Astrocyte (in vitro differentiated cells and primary cell): ENCODE measurements at regions not wholly inside any gene's neighbourhood (a gene's known extent, or its start where the extent isn't known, plus 50 kb on each side); places are given as distances from the start of the nearest gene placed in this dataset.

ENCODE experiments used
- DNase-seq: peaks from one replicate; pipeline ENCODE4 v3.0.0-alpha.2; 2010; ENCODE audit warnings: low read depth
- FAIRE-seq: peaks from 2 replicates; lab custom pipeline; 2011; peaks lifted over from hg19 to GRCh38; lab: Jason Lieb, UNC
- H2AFZ ChIP-seq: 2 replicates; pipeline ENCODE4 v1.6.0; 2012; ENCODE audit warnings: low read depth, low read length, inconsistent platforms
- H3K27ac ChIP-seq: 2 replicates; pipeline ENCODE4 v1.5.1; 2011; ENCODE audit warnings: low read depth, low read length, inconsistent platforms
- H3K27me3 ChIP-seq: 2 replicates; pipeline ENCODE4 v1.6.0; 2011; ENCODE audit warnings: low read length, inconsistent platforms; ENCODE audit not compliant: insufficient read depth
- H3K36me3 ChIP-seq: 2 replicates; pipeline ENCODE4 v1.5.1; 2011; ENCODE audit warnings: low read length, inconsistent platforms; ENCODE audit not compliant: insufficient read depth
- H3K4me1 ChIP-seq: 2 replicates; pipeline ENCODE4 v1.5.1; 2011; ENCODE audit warnings: low read length, inconsistent platforms; ENCODE audit not compliant: insufficient read depth
- H3K4me2 ChIP-seq: 2 replicates; pipeline ENCODE4 v1.6.0; 2012; ENCODE audit warnings: low read length, inconsistent platforms
- H3K4me3 ChIP-seq: 2 replicates; pipeline ENCODE4 v1.5.1; 2011; ENCODE audit warnings: low read depth, mild to moderate bottlenecking, low read length, inconsistent platforms; ENCODE audit not compliant: insufficient read depth
- H3K79me2 ChIP-seq: 2 replicates; pipeline ENCODE4 v1.6.0; 2012; ENCODE audit warnings: mild to moderate bottlenecking, low read length, inconsistent platforms; ENCODE audit not compliant: insufficient read depth
- H3K9ac ChIP-seq: 2 replicates; pipeline ENCODE4 v1.6.0; 2012; ENCODE audit warnings: mild to moderate bottlenecking, low read length, inconsistent platforms
- H3K9me3 ChIP-seq: 2 replicates; pipeline ENCODE4 v1.5.1; 2012; ENCODE audit warnings: low read depth, mild to moderate bottlenecking, low read length, inconsistent platforms; ENCODE audit not compliant: insufficient read depth
- H4K20me1 ChIP-seq: 2 replicates; pipeline ENCODE4 v1.6.0; 2012; ENCODE audit warnings: low read length, inconsistent platforms; ENCODE audit not compliant: insufficient read depth
- H3K27ac Mint-ChIP-seq: one replicate; pipeline ENCODE4 v1.8.0; 2021; ENCODE audit warnings: mild to moderate bottlenecking, mixed read lengths; ENCODE audit not compliant: unreplicated experiment
- H3K27me3 Mint-ChIP-seq: one replicate; pipeline ENCODE4 v1.8.0; 2021; ENCODE audit warnings: low read depth, mixed read lengths; ENCODE audit not compliant: unreplicated experiment
- H3K36me3 Mint-ChIP-seq: one replicate; pipeline ENCODE4 v1.8.0; 2021; ENCODE audit warnings: low read depth, mixed read lengths; ENCODE audit not compliant: unreplicated experiment
- H3K4me1 Mint-ChIP-seq: one replicate; pipeline ENCODE4 v1.8.0; 2021; ENCODE audit warnings: low read depth, mixed read lengths; ENCODE audit not compliant: unreplicated experiment
- H3K4me3 Mint-ChIP-seq: one replicate; pipeline ENCODE4 v1.8.0; 2021; ENCODE audit warnings: mild to moderate bottlenecking, moderate library complexity, mixed read lengths; ENCODE audit not compliant: unreplicated experiment
- H3K9me3 Mint-ChIP-seq: one replicate; pipeline ENCODE4 v1.8.0; 2021; ENCODE audit warnings: mild to moderate bottlenecking, mixed read lengths; ENCODE audit not compliant: unreplicated experiment
- CTCF ChIP-seq: IDR thresholded peaks from 2 replicates; pipeline ENCODE4 v1.5.1; 2011; ENCODE audit warnings: low read depth, mild to moderate bottlenecking, inconsistent platforms, low read length, moderate library complexity; ENCODE audit not compliant: insufficient read depth
- EZH2 ChIP-seq: IDR thresholded peaks from 2 replicates; pipeline ENCODE4 v1.6.1; 2012; ENCODE audit warnings: mild to moderate bottlenecking, low read length, inconsistent platforms; ENCODE audit not compliant: insufficient read depth

- H3K27ac ChIP-seq: no peak overlapping the region
- H3K4me2 ChIP-seq: no peak overlapping the region
- H3K4me3 Mint-ChIP-seq: no peak overlapping the region
- no peak overlapping the region for H3K4me3 ChIP-seq
- H3K9me3 ChIP-seq: no peaks in the 10 kb centered on the region
- no peaks in the 10 kb centered on the region for H3K27me3 Mint-ChIP-seq
- H3K9me3 Mint-ChIP-seq: no peaks in the 10 kb centered on the region
- no peak overlapping the region for H3K27ac Mint-ChIP-seq
- no peaks in the 10 kb centered on the region for H3K4me1 Mint-ChIP-seq
- TF ChIP-seq EZH2: no peak
- no peak for TF ChIP-seq CTCF
- DNase-seq: no peak
- no peaks in the 10 kb centered on the region for H4K20me1 ChIP-seq
- H3K36me3 Mint-ChIP-seq: no peaks in the 10 kb centered on the region
- H3K36me3 ChIP-seq: no peaks in the 10 kb centered on the region
- no peaks in the 10 kb centered on the region for H3K27me3 ChIP-seq
- no peaks in the 10 kb centered on the region for H3K79me2 ChIP-seq
- H3K4me1 ChIP-seq: no peaks in the 10 kb centered on the region
- H3K9ac ChIP-seq: no peak overlapping the region
- H2AFZ ChIP-seq: no peak overlapping the region
- no peak for FAIRE-seq
Measured at GRCh38 chr5:164555809-164556208, 1050.4 kb downstream of the MAT2B start.

GRCh38 chr5:164560216-164560615, 1054.8 kb downstream of the MAT2B start:
- no peak overlapping the region for H3K9ac ChIP-seq
- no peak overlapping the region for H3K4me3 ChIP-seq
- Mint-ChIP-seq H3K36me3 (no peaks in the 10 kb centered on the region), H3K4me1 (no peaks in the 10 kb centered on the region), H3K27me3 (no peaks in the 10 kb centered on the region), H3K9me3 (no peaks in the 10 kb centered on the region), H3K27ac (no peak overlapping the region), H3K4me3 (no peak overlapping the region)
- no peaks in the 10 kb centered on the region for H3K36me3 ChIP-seq
- H3K4me2 ChIP-seq: no peak overlapping the region
- H3K27me3 ChIP-seq: no peaks in the 10 kb centered on the region
- TF ChIP-seq EZH2 (no peak), CTCF (no peak)
- H3K9me3 ChIP-seq: no peaks in the 10 kb centered on the region
- no peak overlapping the region for H2AFZ ChIP-seq
- H3K79me2 ChIP-seq: no peaks in the 10 kb centered on the region
- no peaks in the 10 kb centered on the region for H3K4me1 ChIP-seq
- DNase-seq (no peak), FAIRE-seq (no peak)
- H4K20me1 ChIP-seq: no peaks in the 10 kb centered on the region
- no peak overlapping the region for H3K27ac ChIP-seq

GRCh38 chr5:164561933-164562872, 1056.8 kb downstream of the MAT2B start:
- Histone ChIP-seq H3K9me3 (no peaks in the 10 kb centered on the region), H3K9ac (no peak overlapping the region), H4K20me1 (no peaks in the 10 kb centered on the region), H3K79me2 (no peaks in the 10 kb centered on the region), H3K27me3 (no peaks in the 10 kb centered on the region), H3K36me3 (no peaks in the 10 kb centered on the region), H3K27ac (no peak overlapping the region), H3K4me1 (no peaks in the 10 kb centered on the region), H2AFZ (no peak overlapping the region), H3K4me3 (no peak overlapping the region), H3K4me2 (no peak overlapping the region)
- Mint-ChIP-seq H3K4me1 (no peaks in the 10 kb centered on the region), H3K27ac (no peak overlapping the region), H3K9me3 (no peaks in the 10 kb centered on the region), H3K27me3 (no peaks in the 10 kb centered on the region), H3K36me3 (no peaks in the 10 kb centered on the region), H3K4me3 (no peak overlapping the region)
- TF ChIP-seq CTCF (no peak), EZH2 (no peak)
- peak; percentile 22 for DNase-seq
- FAIRE-seq: no peak
